Trophoblast cell (in vitro differentiated cells and primary cell): ENCODE measurements at regions not wholly inside any gene's neighbourhood (a gene's known extent, or its start where the extent isn't known, plus 50 kb on each side); places are given as distances from the start of the nearest gene placed in this dataset.

ENCODE experiments used
- DNase-seq, 2 donors: peaks; one replicate each; pipeline ENCODE4 v3.0.0-alpha.2; 2016
- H2AFZ ChIP-seq: 2 replicates; pipeline ENCODE4 v1.6.1; 2013; ENCODE audit warnings: low read length, moderate library complexity, mild to moderate bottlenecking; ENCODE audit not compliant: insufficient read depth, poor library complexity
- H2AK5ac ChIP-seq: 2 replicates; pipeline ENCODE4 v1.6.1; 2013; ENCODE audit warnings: mild to moderate bottlenecking, low read length
- H2BK120ac ChIP-seq: 2 replicates; pipeline ENCODE4 v1.6.1; 2013; ENCODE audit warnings: low read length, mild to moderate bottlenecking, moderate library complexity; ENCODE audit not compliant: insufficient read depth, poor library complexity
- H2BK12ac ChIP-seq: 2 replicates; pipeline ENCODE4 v1.6.1; 2013; ENCODE audit warnings: mild to moderate bottlenecking, low read length, moderate library complexity
- H2BK5ac ChIP-seq: 2 replicates; pipeline ENCODE4 v1.6.1; 2013; ENCODE audit warnings: low read length, low read depth, moderate library complexity, mild to moderate bottlenecking; ENCODE audit not compliant: poor library complexity
- H3K14ac ChIP-seq: 2 replicates; pipeline ENCODE4 v1.6.1; 2013; ENCODE audit warnings: mild to moderate bottlenecking, low read length
- H3K18ac ChIP-seq: 2 replicates; pipeline ENCODE4 v1.6.1; 2013; ENCODE audit warnings: mild to moderate bottlenecking, low read length
- H3K23ac ChIP-seq: 2 replicates; pipeline ENCODE4 v1.6.1; 2013; ENCODE audit warnings: low read length
- H3K27ac ChIP-seq: 2 replicates; pipeline ENCODE4 v1.5.1; 2013; ENCODE audit warnings: low read depth, mild to moderate bottlenecking, inconsistent platforms, low read length, moderate library complexity
- H3K27me3 ChIP-seq: 2 replicates; pipeline ENCODE4 v1.6.1; 2013; ENCODE audit warnings: inconsistent platforms, mild to moderate bottlenecking, low read length, moderate library complexity; ENCODE audit not compliant: insufficient read depth
- H3K36me3 ChIP-seq, 2 experiments: 1 replicate in 1 of 2; 2 replicates in 1 of 2; pipeline ENCODE4 v1.6.1; 2013; ENCODE audit warnings: low read length in 2 of 2, mild to moderate bottlenecking in 2 of 2, moderate library complexity in 1 of 2; ENCODE audit not compliant: insufficient read depth in 2 of 2, control insufficient read depth in 1 of 2
- H3K4ac ChIP-seq: 2 replicates; pipeline ENCODE4 v1.6.1; 2013; ENCODE audit warnings: low read depth, mild to moderate bottlenecking, low read length, moderate library complexity
- H3K4me1 ChIP-seq, 2 experiments: 1 replicate in 1 of 2; 2 replicates in 1 of 2; pipeline ENCODE4 v1.6.1; 2013; ENCODE audit warnings: low read length in 2 of 2, mild to moderate bottlenecking in 2 of 2, moderate library complexity in 1 of 2; ENCODE audit not compliant: insufficient read depth in 2 of 2, control insufficient read depth in 1 of 2
- H3K4me2 ChIP-seq: 2 replicates; pipeline ENCODE4 v1.6.1; 2013; ENCODE audit warnings: inconsistent platforms, mild to moderate bottlenecking, low read length, moderate library complexity
- H3K4me3 ChIP-seq: 2 replicates; pipeline ENCODE4 v1.5.1; 2013; ENCODE audit warnings: mild to moderate bottlenecking, low read depth, low read length, inconsistent platforms
- H3K79me1 ChIP-seq: one replicate; pipeline ENCODE4 v1.6.1; 2013; ENCODE audit warnings: low read length
- H3K79me2 ChIP-seq: 2 replicates; pipeline ENCODE4 v1.6.1; 2013; ENCODE audit warnings: low read length, mild to moderate bottlenecking; ENCODE audit not compliant: control insufficient read depth, insufficient read depth, poor library complexity
- H3K9ac ChIP-seq: 2 replicates; pipeline ENCODE4 v1.6.1; 2013; ENCODE audit warnings: mild to moderate bottlenecking, low read length
- H3K9me3 ChIP-seq: 2 replicates; pipeline ENCODE4 v1.6.1; 2013; ENCODE audit warnings: low read depth, mild to moderate bottlenecking, control low read depth, inconsistent platforms, low read length; ENCODE audit not compliant: insufficient read depth
- H4K12ac ChIP-seq: 2 replicates; pipeline ENCODE4 v1.6.1; 2013; ENCODE audit warnings: low read depth, mild to moderate bottlenecking, low read length, moderate library complexity
- H4K8ac ChIP-seq: 2 replicates; pipeline ENCODE4 v1.6.1; 2013; ENCODE audit warnings: low read depth, mild to moderate bottlenecking, low read length, moderate library complexity
- H4K91ac ChIP-seq: one replicate; pipeline ENCODE4 v1.6.1; 2013; ENCODE audit warnings: low read depth, mild to moderate bottlenecking, low read length, moderate library complexity
- WGBS: extraction: QIAGEN DNeasy Blood & Tissue Kit; methylation state at CpG from one replicate; pipeline ENCODE4 v1.1.7; 2013; ENCODE audit warnings: missing lambda C conversion rate; ENCODE audit not compliant: insufficient read length, insufficient coverage; ENCODE audit errors: extremely low coverage; 5-methylcytosine and 5-hydroxymethylcytosine counted together

- Histone ChIP-seq H2BK5ac (no peak overlapping the region), H3K23ac (no peak overlapping the region), H3K79me1 (no peaks in the 10 kb centered on the region), H2AK5ac (no peak overlapping the region), H3K27me3 (no peaks in the 10 kb centered on the region), H3K36me3 (no peaks in the 10 kb centered on the region), H3K9ac (no peak overlapping the region), H2BK120ac (no peak overlapping the region), H3K4ac (no peak overlapping the region), H3K18ac (no peak overlapping the region), H3K79me2 (no peaks in the 10 kb centered on the region), H2AFZ (no peak overlapping the region), H4K12ac (no peak overlapping the region), H3K14ac (no peak overlapping the region), H3K27ac (no peak overlapping the region), H4K8ac (no peak overlapping the region), H3K4me2 (no peak overlapping the region), H2BK12ac (no peak overlapping the region), H4K91ac (no peak overlapping the region), H3K4me1 (no peaks in the 10 kb centered on the region), H3K9me3 (no peaks in the 10 kb centered on the region), H3K4me3 (no peak overlapping the region)
- DNase-seq: no peak
Measured at GRCh38 chr20:52880997-52881396, 91.2 kb upstream of the TSHZ2 start.

- no peak overlapping the region for H2BK5ac ChIP-seq
- no peak overlapping the region for H3K4me3 ChIP-seq
- no peaks in the 10 kb centered on the region for H3K4me1 ChIP-seq
- no peaks in the 10 kb centered on the region for H3K9me3 ChIP-seq
- no peak overlapping the region for H4K91ac ChIP-seq
- DNase-seq: no peak
- H3K9ac ChIP-seq: no peak overlapping the region
- no peak overlapping the region for H3K18ac ChIP-seq
- WGBS: no CpG with 5 or more reads among the region's 3 CpGs
- no peak overlapping the region for H2AK5ac ChIP-seq
- H2BK12ac ChIP-seq: no peak overlapping the region
- no peak overlapping the region for H3K27ac ChIP-seq
- no peak overlapping the region for H3K4ac ChIP-seq
- no peaks in the 10 kb centered on the region for H3K36me3 ChIP-seq
- H4K12ac ChIP-seq: no peak overlapping the region
- no peaks in the 10 kb centered on the region for H3K79me2 ChIP-seq
- H3K79me1 ChIP-seq: no peaks in the 10 kb centered on the region
- no peak overlapping the region for H4K8ac ChIP-seq
- no peak overlapping the region for H2BK120ac ChIP-seq
- H3K23ac ChIP-seq: no peak overlapping the region
- H3K14ac ChIP-seq: no peak overlapping the region
- H3K27me3 ChIP-seq: no peaks in the 10 kb centered on the region
- H3K4me2 ChIP-seq: no peak overlapping the region
- no peak overlapping the region for H2AFZ ChIP-seq
Measured at GRCh38 chr20:52880259-52880658, 91.9 kb upstream of the TSHZ2 start.

GRCh38 chr20:52874241-52874640 lies 97.9 kb upstream of the TSHZ2 start:
- Histone ChIP-seq H3K9ac (no peak overlapping the region), H3K4me1 (no peaks in the 10 kb centered on the region), H2BK120ac (no peak overlapping the region), H3K9me3 (peaks cover 1% of the 10 kb centered on the region), H3K4me3 (no peak overlapping the region), H3K14ac (no peak overlapping the region), H2BK5ac (no peak overlapping the region), H4K12ac (no peak overlapping the region), H2AK5ac (no peak overlapping the region), H4K91ac (no peak overlapping the region), H4K8ac (no peak overlapping the region), H3K36me3 (no peaks in the 10 kb centered on the region), H2AFZ (no peak overlapping the region), H3K79me1 (no peaks in the 10 kb centered on the region), H3K4me2 (no peak overlapping the region), H3K27me3 (no peaks in the 10 kb centered on the region), H3K79me2 (no peaks in the 10 kb centered on the region), H3K18ac (no peak overlapping the region), H2BK12ac (no peak overlapping the region), H3K23ac (no peak overlapping the region), H3K27ac (no peak overlapping the region), H3K4ac (no peak overlapping the region)
- DNase-seq: no peak
- no CpG with 5 or more reads among the region's 3 CpGs for WGBS

- Histone ChIP-seq H3K79me1 (no peaks in the 10 kb centered on the region), H2BK12ac (no peak overlapping the region), H3K79me2 (no peaks in the 10 kb centered on the region), H4K8ac (no peak overlapping the region), H3K14ac (no peak overlapping the region), H3K23ac (no peak overlapping the region), H3K27me3 (no peaks in the 10 kb centered on the region), H3K9ac (no peak overlapping the region), H2AK5ac (no peak overlapping the region), H3K18ac (no peak overlapping the region), H3K36me3 (no peaks in the 10 kb centered on the region), H2AFZ (no peak overlapping the region), H2BK120ac (no peak overlapping the region), H3K4ac (no peak overlapping the region), H4K12ac (no peak overlapping the region), H3K4me2 (no peak overlapping the region), H2BK5ac (no peak overlapping the region), H3K9me3 (peaks cover 1% of the 10 kb centered on the region), H3K4me1 (no peaks in the 10 kb centered on the region), H4K91ac (no peak overlapping the region), H3K4me3 (no peak overlapping the region), H3K27ac (no peak overlapping the region)
- WGBS: no CpG with 5 or more reads among the region's 6 CpGs
- no peak for DNase-seq
Measured at GRCh38 chr20:52869698-52870501, 102.3 kb upstream of the TSHZ2 start.
